H54 (cell line): ENCODE measurements at regions not wholly inside any gene's neighbourhood (a gene's known extent, or its start where the extent isn't known, plus 50 kb on each side); places are given as distances from the start of the nearest gene placed in this dataset.

ENCODE experiments used
- DNase-seq: peaks from one replicate; pipeline ENCODE4 v3.0.0; 2011; ENCODE audit warnings: low spot score, mixed read lengths; ENCODE audit not compliant: insufficient read length
- FAIRE-seq: peaks from 3 replicates; lab custom pipeline; 2011; peaks lifted over from hg19 to GRCh38; lab: Jason Lieb, UNC
- POLR2A ChIP-seq: IDR thresholded peaks from 2 replicates; pipeline ENCODE4 v1.6.1; 2011; ENCODE audit warnings: low read depth, mild to moderate bottlenecking, low read length

- FAIRE-seq = no peak
- no peak for DNase-seq
- TF ChIP-seq POLR2A = no peak
Observed at GRCh38 chr18:44238454-44238853, 442.2 kb upstream of the SETBP1 start.

- DNase-seq (no peak), FAIRE-seq (no peak)
- TF ChIP-seq POLR2A = no peak
Observed at GRCh38 chr18:44238911-44239310, 441.8 kb upstream of the SETBP1 start.

GRCh38 chr18:44241020-44241419 is 439.7 kb upstream of the SETBP1 start:
- no peak for FAIRE-seq
- TF ChIP-seq POLR2A = no peak
- DNase-seq = no peak

- TF ChIP-seq POLR2A = no peak
- no peak for FAIRE-seq
- DNase-seq = no peak
Observed at GRCh38 chr18:44245019-44245418, 435.7 kb upstream of the SETBP1 start.

GRCh38 chr18:44246001-44246400 is 434.7 kb upstream of the SETBP1 start:
- DNase-seq = no peak
- TF ChIP-seq POLR2A = no peak
- FAIRE-seq = no peak

GRCh38 chr18:44258086-44258485 is 422.6 kb upstream of the SETBP1 start:
- DNase-seq = no peak
- no peak for TF ChIP-seq POLR2A
- FAIRE-seq = no peak

GRCh38 chr18:44258576-44258975 is 422.1 kb upstream of the SETBP1 start:
- DNase-seq (no peak), FAIRE-seq (no peak)
- TF ChIP-seq POLR2A = no peak

- no peak for TF ChIP-seq POLR2A
- DNase-seq (no peak), FAIRE-seq (no peak)
Observed at GRCh38 chr18:44259610-44260009, 421.1 kb upstream of the SETBP1 start.

- FAIRE-seq = no peak
- DNase-seq = no peak
- TF ChIP-seq POLR2A = no peak
Observed at GRCh38 chr18:44265437-44265836, 415.3 kb upstream of the SETBP1 start.

- DNase-seq (no peak), FAIRE-seq (no peak)
- TF ChIP-seq POLR2A = no peak
Observed at GRCh38 chr18:44273298-44273697, 407.4 kb upstream of the SETBP1 start.

- no peak for DNase-seq
- no peak for FAIRE-seq
- no peak for TF ChIP-seq POLR2A
Observed at GRCh38 chr18:44280479-44280878, 400.2 kb upstream of the SETBP1 start.

GRCh38 chr18:44286049-44286448 is 394.6 kb upstream of the SETBP1 start:
- TF ChIP-seq POLR2A = no peak
- DNase-seq (no peak), FAIRE-seq (no peak)

- TF ChIP-seq POLR2A = no peak
- no peak for DNase-seq
- no peak for FAIRE-seq
Observed at GRCh38 chr18:44290366-44290977, 390.2 kb upstream of the SETBP1 start.

GRCh38 chr18:44298566-44298965 is 382.1 kb upstream of the SETBP1 start:
- no peak for DNase-seq
- FAIRE-seq = no peak
- TF ChIP-seq POLR2A = no peak

GRCh38 chr18:44309185-44309584 is 371.5 kb upstream of the SETBP1 start:
- DNase-seq (no peak), FAIRE-seq (no peak)
- no peak for TF ChIP-seq POLR2A
